ENCODE measurements at regions not wholly inside any gene's neighbourhood (a gene's known extent, or its start where the extent isn't known, plus 50 kb on each side); places are given as distances from the start of the nearest gene placed in this dataset.
"Not testable (repeated sequence)": the region's sequence is repeated elsewhere in the genome, so short reads cannot be mapped to it uniquely, and the experiment has no call there.

GRCh38 chr22:46038516-46039430 lies 61.8 kb upstream of the WNT7B start:
- peak in 3 of 10 donors; percentile 49 to 62 (median 56) for DNase-seq
- intact Hi-C loops (cut with DNase I): no loop called here

GRCh38 chr22:46039535-46039934 lies 62.6 kb upstream of the WNT7B start:
- intact Hi-C loops (cut with DNase I): no loop called here
- no peak for DNase-seq

- intact Hi-C loops (cut with DNase I): no loop called here
- DNase-seq: peak in 5 of 10 donors; percentile 10 to 81 (median 62)
Measured at GRCh38 chr22:46040471-46041465, 63.8 kb upstream of the WNT7B start.

- intact Hi-C loops (cut with DNase I): no loop called here
- peak in 2 of 10 donors; percentile 57 to 62 for DNase-seq
Measured at GRCh38 chr22:46041642-46042041, 64.7 kb upstream of the WNT7B start.

- peak in 3 of 10 donors; percentile 15 to 59 (median 26) for DNase-seq
- intact Hi-C loops (cut with DNase I): no loop called here
Measured at GRCh38 chr22:46042786-46043185, 65.8 kb upstream of the WNT7B start.

GRCh38 chr22:46043339-46043738 lies 66.4 kb upstream of the WNT7B start:
- DNase-seq: peak in 3 of 10 donors; percentile 16 to 53 (median 35)
- intact Hi-C loops (cut with DNase I): no loop called here

- DNase-seq: peak in 4 of 10 donors; percentile 41 to 85 (median 78)
- intact Hi-C loops (cut with DNase I): no loop called here
Measured at GRCh38 chr22:46043816-46044620, 67.1 kb upstream of the WNT7B start.

GRCh38 chr22:46044621-46045458 lies 67.9 kb upstream of the WNT7B start:
- DNase-seq: peak in 5 of 10 donors; percentile 16 to 91 (median 54)
- intact Hi-C loops (cut with DNase I): no loop called here

- peak in 8 of 10 donors; percentile 40 to 89 (median 62) for DNase-seq
- intact Hi-C loops (cut with DNase I): no loop called here
Measured at GRCh38 chr22:46045459-46046298, 68.7 kb upstream of the WNT7B start.

GRCh38 chr22:46046299-46046685 lies 69.3 kb upstream of the WNT7B start:
- intact Hi-C loops (cut with DNase I): no loop called here
- peak in 2 of 10 donors; percentile 48 to 67 for DNase-seq

GRCh38 chr22:46047226-46047625 lies 70.3 kb upstream of the WNT7B start:
- DNase-seq: peak in 6 of 10 donors; percentile 5 to 67 (median 24)
- intact Hi-C loops (cut with DNase I): no loop called here

GRCh38 chr22:46047841-46048595 lies 71.1 kb upstream of the WNT7B start:
- intact Hi-C loops (cut with DNase I): no loop called here
- DNase-seq: peak in 7 of 10 donors; percentile 12 to 86 (median 45)

GRCh38 chr22:46048661-46049060 lies 71.7 kb upstream of the WNT7B start:
- intact Hi-C loops (cut with DNase I): not testable (repeated sequence)
- DNase-seq: peak in 5 of 10 donors; percentile 1 to 30 (median 14)

GRCh38 chr22:46049726-46050450 lies 72.9 kb upstream of the WNT7B start:
- intact Hi-C loops (cut with DNase I): no loop called here
- DNase-seq: peak in 6 of 10 donors; percentile 6 to 73 (median 36)

GRCh38 chr22:46050451-46050845 lies 73.5 kb upstream of the WNT7B start:
- intact Hi-C loops (cut with DNase I): no loop called here

GRCh38 chr22:46050916-46051614 lies 74.1 kb upstream of the WNT7B start:
- intact Hi-C loops (cut with DNase I): no loop called here
- DNase-seq: peak in 7 of 10 donors; percentile 5 to 76 (median 13)

More at GRCh38 chr22:46050451-46050845, 73.5 kb upstream of the WNT7B start:
- DNase-seq: peak in 3 of 10 donors; percentile 3 to 33 (median 11)

Data from posterior cingulate gyrus (tissue), 11 donors.